ENCODE measurements at regions not wholly inside any gene's neighbourhood (a gene's known extent, or its start where the extent isn't known, plus 50 kb on each side); places are given as distances from the start of the nearest gene placed in this dataset.

DNA sequence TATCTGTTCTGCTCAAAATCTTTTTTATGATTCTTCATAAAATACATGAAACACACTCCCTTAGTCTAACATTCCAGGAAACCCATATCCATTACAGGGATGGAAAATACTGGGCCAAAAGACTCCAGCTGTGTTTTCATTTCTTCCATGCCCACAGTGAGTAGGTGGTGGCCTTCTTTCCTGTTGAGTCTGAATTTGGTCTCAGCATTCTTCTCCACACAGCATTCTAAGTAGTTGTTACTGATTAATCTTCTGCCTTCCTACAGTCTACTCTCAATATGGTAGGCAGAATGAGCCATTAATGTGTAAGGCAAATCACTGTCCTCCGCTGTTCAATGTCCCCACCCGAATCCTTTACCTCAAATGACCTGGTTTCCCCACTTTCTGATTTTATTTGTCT, 370.6 kb upstream of the RPS6KA3 start:
- in situ Hi-C loops (cut with MboI; ENCODE audit: low sequenced_read_pairs), result no loop called here

DNA sequence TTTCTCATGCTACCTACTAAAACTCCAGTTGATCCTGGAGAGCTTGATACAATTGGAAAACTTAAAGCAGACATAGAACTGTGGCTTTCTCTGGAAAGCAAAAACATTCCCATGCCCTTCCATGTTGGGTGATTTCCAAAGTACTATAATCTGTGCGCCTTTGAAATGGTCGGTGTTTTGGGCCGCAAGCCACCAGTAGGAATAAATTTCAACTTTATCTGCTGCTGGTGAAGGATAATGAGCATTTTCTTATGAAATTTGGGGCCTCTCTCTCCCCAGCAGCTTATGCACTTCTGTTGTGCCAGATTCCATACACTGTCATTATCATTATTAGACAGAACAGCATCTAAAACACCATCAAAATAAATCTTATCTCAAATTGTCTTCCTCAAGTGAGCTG, 366.7 kb upstream of the RPS6KA3 start:
- in situ Hi-C loops (cut with MboI; ENCODE audit: low sequenced_read_pairs), result no loop called here

DNA sequence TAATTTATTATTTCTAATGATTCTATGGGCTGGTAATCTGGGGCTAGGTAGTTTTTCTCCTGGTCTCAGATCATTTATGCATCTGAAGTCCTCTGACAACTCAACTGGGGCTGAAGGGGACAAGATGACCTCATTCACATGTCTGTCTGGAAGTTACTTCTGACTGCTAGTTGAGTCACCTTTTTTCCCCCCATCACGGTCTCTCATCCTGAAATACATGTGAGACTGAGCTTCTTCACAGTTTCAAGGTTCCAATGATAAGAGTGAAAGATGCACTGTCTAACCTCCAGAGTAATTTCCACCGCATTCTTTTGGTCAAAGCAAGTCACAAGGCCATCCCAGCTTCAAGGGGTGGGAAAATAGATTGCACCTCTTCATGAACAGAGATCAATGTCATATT, 356.7 kb upstream of the RPS6KA3 start:
- in situ Hi-C loops (cut with MboI; ENCODE audit: low sequenced_read_pairs), result no loop called here

DNA sequence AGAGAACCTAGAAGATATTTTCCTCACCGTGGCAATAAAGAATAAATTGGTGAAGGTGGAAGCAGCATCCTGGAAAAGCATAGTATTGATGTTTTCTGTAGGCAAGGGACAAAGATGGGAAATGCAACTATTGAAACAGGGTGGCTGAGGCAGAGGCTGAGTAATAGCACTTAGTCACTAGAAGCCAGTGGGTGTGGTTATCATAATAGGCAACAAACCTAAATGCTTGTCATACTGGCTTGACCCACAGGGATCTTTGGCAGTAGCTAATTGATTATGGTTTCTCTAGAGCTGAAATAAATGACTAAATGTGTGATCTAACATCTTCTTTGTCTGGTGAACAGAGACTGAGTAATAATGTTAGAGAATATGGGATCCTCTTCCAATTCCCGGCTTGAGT, 353.6 kb upstream of the RPS6KA3 start:
- in situ Hi-C loops (cut with MboI; ENCODE audit: low sequenced_read_pairs), result no loop called here

DNA sequence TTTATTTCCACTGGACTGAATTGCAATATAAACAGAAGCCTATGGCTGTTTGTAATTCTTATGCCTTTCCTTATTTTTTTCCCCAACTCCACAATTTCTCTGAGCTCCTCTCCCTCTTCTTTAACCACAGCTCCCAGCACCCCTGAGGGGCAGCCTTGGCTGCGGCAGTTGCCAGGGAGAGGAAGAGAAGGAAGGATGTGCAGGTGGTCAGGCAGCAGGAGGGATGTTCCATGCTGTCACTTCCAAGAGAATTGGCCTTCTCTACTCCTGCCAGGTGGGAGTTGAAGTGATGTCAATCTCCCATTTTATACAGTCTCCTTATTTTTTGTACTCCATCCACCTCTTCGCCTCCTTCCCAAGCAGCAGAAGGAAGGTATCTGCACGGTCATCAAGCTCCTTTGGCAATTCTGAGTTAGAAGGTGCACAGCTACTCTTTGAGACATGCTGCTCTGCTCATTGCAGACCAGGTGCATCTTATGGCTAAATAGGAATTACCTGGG, 343.3 kb upstream of the RPS6KA3 start:
- in situ Hi-C loops (cut with MboI; ENCODE audit: low sequenced_read_pairs), result no loop called here

DNA sequence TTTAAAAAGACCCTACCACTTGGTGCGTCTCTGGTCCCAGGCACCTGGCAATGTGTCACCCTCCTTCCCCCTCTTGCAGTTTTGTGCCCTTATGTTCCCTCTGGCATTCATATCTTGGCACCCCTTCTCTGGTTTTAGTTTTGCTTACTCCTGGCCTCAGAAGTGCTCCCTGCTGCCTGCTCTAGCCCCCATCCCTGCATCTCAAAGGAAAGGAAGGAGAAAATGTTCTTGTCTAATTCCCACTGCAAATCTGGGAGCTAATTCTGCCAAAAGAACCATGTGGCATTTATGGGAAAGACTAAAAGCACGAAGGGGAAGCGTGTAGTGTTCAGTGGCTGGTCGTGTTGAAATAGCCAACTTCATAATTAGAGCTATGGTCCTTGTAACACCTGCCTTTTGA, 340.1 kb upstream of the RPS6KA3 start:
- in situ Hi-C loops (cut with MboI; ENCODE audit: low sequenced_read_pairs), result no loop called here

DNA sequence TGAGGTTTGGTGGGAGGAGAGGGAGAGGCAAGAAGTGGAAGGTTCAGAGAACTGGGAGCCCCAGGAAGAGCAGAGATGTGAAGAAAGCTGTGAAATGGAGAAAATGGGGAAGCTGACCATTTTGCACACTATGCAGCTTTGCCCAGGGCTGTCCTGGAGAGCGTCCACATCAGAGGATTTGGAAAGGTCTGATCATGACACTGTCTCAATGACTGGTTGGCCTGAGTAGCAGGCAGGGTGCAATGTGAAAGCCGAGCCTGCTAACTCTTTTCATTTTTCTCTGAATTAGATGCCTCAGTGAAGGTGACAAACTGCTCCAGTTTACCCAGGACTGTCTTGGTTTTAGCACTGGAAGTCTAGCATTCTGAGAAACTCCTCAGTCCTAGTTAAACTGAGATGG, 330.1 kb upstream of the RPS6KA3 start:
- in situ Hi-C loops (cut with MboI; ENCODE audit: low sequenced_read_pairs), result no loop called here

DNA sequence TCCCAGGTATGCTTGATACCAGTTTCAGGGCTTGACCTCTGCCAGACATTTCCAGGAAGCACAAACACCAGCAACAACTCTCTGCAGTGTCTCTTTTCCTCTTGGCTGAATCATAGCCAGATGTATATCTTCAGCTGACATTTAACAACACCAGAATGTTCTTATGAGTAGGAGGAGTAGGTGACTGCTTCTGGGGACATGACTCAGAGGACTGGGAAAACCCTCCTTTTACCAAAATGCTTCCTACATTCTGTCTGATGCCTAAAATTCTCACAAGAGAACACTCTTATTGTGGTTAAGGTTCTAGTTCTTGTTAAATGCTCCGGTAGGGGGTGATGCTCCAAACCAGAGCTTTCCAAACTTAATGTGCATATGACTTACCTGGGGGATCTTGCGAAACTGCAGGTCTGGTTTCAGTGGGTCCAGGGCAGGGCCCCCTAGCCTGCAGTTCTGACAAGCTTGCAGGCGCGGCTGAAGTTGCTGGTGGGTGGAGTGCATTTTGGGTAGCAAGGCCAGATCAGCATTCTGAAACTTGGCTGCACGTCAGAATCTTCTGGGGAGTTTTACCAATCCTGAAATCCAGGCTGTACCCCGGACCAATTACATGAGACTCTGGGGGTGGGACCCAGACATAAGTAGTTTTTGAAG, 329.3 kb upstream of the RPS6KA3 start:
- in situ Hi-C loops (cut with MboI; ENCODE audit: low sequenced_read_pairs), result no loop called here

DNA sequence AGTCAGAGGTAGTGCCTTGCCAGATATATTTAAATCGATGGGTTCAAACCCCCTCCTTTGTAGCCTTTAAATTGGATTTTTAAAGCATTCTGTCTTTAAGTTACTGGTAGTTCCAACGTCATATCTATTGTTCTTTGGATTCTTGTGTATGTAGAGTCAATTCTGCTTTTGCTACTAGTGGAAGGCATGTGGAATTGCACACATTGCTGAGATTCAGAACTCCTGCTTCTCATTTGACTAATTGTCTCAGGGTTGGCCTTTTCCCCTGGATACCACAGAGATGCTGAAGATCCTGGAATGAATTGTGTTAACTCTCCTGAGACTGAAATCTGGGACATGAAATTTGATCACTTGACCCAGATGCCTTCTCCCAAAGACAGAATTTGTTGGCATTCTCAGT, 328.3 kb upstream of the RPS6KA3 start:
- in situ Hi-C loops (cut with MboI; ENCODE audit: low sequenced_read_pairs), result no loop called here

DNA sequence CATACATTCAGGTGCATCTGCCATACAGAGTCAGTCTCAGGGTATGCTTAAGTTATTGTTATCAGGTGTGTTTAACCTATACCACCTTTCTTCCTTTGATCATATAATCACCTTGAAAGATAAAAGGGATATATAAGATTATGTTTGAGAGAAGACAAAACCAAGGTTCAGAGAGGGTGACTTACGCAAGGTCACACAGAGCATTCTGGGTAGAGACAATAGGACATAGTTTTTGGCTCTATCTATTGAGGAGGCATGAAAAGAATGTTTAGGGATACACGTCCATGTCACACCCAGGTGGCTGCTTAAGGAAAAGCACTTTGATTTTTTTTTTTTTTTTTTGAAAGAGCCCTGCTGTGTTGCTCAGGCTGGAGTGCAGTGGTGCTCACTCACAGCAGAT, 327.1 kb upstream of the RPS6KA3 start:
- in situ Hi-C loops (cut with MboI; ENCODE audit: low sequenced_read_pairs), result no loop called here

DNA sequence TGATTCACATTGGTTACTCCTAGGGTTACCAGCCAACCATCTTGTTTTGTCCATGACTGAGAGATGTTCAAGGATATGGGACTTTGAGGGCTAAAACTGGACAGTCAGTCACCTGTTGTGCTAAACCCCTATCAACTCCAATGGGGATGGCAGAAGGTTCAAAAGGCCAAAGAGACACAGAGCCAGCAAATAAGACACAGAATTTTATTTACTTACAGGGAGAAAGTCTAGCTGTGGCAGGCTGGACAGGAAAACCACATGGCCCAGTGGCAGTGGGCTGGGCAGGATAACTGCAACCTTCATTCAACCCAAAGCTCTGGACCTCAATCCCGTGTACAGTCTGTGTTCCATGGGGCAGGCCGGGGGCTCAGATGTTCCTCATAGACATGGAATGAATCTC, 326.7 kb upstream of the RPS6KA3 start:
- in situ Hi-C loops (cut with MboI; ENCODE audit: low sequenced_read_pairs), result no loop called here

DNA sequence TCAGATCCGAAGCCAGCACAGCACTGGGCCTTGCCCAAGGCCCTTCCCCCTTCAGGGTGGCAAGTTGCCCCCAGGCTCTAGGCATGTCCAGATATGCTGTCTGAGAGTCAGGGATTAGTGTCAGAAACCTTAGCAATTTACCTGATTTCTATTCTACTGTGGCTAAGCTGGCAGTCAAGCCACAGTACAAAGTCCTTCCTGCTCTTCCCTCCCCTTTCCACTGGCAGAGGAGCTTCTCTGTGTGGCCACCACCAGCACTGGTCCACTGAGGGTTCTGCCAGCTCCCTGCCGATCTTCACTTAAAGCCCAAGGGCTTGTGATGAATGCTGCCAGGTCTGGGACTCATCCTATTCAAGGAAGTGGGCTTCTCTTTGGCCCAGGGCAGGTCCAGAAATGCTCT, 324.5 kb upstream of the RPS6KA3 start:
- in situ Hi-C loops (cut with MboI; ENCODE audit: low sequenced_read_pairs), result no loop called here

DNA sequence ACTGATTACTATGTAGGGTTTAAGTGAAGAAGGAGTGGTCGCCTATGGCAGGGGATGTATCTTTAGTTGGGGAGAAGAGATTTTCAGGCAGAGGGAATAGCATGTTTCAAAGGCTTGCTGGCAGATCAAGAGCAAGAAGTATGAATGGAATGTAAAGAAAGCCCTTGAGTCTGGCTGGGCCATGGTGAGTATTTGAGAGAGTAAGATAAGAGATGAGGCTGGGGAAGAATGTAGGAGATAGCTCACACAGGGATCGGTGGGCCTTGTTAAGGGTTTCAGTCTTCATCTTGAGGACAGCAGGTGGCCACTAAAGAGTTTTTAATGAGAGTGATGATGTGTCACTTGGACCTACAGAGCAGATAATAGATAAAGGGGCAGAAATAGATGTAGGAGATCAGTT, 319.1 kb upstream of the RPS6KA3 start:
- in situ Hi-C loops (cut with MboI; ENCODE audit: low sequenced_read_pairs), result no loop called here

DNA sequence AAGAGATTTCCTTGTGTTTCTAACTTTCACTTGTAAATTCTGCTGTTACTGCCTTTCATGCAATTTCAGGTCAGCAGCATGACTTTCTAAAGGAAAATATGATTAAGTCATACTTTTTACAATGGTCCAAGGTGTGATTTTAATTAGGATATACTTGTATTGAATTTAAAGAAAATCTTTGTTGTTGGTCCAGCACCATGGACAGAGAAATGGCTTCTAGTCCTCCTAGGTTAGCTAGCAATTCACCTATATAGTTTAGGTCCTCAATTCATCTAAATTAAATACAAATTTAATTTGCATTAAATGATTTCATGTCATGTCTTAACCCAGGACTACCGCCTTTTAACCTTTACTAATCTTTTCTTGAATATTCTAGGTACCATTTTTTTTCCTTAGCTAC, 304.9 kb upstream of the RPS6KA3 start:
- in situ Hi-C loops (cut with MboI; ENCODE audit: low sequenced_read_pairs), result no loop called here

DNA sequence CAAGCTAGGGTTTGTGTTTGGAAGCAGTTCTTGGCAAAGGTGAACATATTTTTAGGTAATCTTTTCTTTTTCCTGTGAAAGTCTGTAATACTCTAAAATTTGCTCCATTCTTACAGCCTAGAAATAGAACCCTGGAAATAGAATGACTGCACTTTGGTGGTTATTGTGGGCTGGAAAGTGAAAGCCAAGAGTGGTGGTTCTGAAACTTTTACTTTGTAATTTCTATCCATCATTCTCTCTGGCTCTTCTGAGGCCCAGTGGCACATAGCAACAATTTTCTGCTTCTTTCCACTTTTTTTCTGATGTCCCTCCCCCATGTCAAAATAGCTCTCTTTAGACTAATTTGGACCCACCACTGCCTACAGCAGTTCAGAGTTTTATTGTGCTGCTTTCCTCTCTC, 300.4 kb upstream of the RPS6KA3 start:
- in situ Hi-C loops (cut with MboI; ENCODE audit: low sequenced_read_pairs), result no loop called here

DNA sequence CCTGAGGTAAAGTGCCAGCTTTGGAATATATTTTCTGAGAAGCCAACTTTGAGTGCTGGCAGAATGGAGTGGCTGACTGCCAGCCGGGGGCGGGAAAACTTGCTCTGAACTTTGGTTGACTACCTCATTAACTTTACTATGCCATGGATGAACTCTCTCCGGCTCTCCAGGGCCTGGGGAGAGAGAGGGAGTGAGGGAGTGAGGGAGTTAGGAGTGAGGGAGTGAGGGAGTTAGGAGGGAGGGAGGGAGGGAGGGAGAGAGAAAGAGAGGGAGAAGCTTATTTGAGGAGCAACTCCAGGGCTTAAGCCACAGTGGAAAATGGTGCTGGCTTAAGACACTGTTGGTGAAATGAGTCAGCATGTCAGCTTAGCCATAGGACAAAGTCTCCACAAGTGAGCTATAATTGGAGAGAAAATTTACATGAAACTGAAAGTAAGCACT, 280.9 kb upstream of the RPS6KA3 start:
- in situ Hi-C loops (cut with MboI; ENCODE audit: low sequenced_read_pairs), result loop anchor here (25.0 kb wide), 1 partner anchor 915 kb away; no protein-coding TSS in a partner anchor

DNA sequence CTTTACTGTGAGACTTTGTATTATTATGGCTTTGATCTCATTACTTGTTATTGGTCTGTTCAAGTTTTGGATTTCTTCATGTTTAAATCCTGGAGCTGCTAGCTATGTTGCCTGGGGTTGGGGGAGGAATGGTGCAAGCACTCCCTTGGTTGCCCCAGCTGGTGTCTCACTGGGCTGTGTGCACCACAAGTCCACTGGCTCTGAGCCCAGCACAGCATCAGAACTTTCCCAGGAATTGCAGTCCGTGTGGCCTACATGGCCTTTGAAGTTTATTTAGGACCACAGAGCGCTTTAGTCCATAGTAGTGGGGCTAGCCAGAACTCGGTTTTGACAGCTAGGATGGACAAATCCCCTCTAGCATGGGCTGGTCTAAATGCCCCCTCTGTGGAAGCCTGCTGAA, 278.8 kb upstream of the RPS6KA3 start:
- in situ Hi-C loops (cut with MboI; ENCODE audit: low sequenced_read_pairs), result loop anchor here (25.0 kb wide), 1 partner anchor 917 kb away; no protein-coding TSS in a partner anchor

DNA sequence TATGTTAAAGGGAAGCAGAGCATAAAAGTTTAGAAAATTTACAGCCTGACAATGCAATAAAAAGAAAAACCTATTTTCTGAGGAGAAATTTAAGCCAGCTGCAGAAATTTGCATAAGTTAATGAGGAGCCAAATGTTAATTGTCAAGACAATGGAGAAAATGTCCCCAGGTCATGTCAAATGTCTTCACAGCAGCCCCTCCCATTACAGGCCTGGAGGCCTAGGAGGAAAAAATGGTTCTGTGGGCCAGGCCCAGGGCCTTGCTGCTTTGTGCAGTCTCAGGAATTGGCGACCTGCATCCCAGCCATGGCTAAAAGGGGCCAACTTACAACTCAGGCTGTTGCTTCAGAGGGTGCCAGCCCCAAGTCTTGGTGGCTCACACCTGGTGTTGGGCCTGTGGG, 275.4 kb upstream of the RPS6KA3 start:
- in situ Hi-C loops (cut with MboI; ENCODE audit: low sequenced_read_pairs), result loop anchor here (25.0 kb wide), 1 partner anchor 920 kb away; no protein-coding TSS in a partner anchor

DNA sequence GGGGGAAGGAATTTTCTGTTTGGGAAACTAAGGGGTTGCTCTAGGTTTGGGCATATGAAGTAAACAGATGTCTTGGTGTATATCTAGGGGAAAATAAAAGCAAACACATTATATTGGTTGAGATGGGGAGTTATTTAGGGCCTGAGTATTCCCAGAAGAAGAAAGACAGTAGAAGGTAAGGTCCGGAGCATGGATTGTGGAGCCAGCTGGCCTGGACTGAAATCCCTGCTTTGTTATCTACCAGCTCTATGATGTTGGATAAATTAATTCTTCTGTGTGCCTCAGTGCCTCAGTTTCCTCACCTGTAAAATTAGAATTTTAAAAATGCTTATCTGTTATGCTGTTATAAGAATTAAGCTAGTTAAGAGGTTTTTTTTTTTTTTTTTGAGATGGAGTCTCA, 272.3 kb upstream of the RPS6KA3 start:
- in situ Hi-C loops (cut with MboI; ENCODE audit: low sequenced_read_pairs), result loop anchor here (25.0 kb wide), 1 partner anchor 923 kb away; no protein-coding TSS in a partner anchor

DNA sequence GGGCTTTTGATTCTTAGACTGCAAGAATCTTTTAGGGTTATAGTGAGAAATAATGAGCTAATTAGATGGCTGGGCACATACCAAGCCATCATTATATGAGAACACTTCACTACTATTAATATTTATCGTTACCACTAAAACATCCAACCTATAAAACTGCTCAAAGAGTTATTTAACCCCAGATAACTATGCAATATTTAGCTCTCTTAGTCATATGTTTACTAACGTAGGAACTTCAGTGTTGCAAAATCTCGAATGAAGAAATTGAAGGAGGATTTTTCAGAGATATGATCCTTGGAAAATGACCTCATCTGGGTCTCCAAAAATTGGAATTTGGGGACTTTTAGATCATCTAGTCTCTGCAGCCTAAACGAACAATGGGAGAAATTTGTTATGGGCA, 265.0 kb upstream of the RPS6KA3 start:
- in situ Hi-C loops (cut with MboI; ENCODE audit: low sequenced_read_pairs), result loop anchor here (25.0 kb wide), 1 partner anchor 931 kb away; no protein-coding TSS in a partner anchor

DNA sequence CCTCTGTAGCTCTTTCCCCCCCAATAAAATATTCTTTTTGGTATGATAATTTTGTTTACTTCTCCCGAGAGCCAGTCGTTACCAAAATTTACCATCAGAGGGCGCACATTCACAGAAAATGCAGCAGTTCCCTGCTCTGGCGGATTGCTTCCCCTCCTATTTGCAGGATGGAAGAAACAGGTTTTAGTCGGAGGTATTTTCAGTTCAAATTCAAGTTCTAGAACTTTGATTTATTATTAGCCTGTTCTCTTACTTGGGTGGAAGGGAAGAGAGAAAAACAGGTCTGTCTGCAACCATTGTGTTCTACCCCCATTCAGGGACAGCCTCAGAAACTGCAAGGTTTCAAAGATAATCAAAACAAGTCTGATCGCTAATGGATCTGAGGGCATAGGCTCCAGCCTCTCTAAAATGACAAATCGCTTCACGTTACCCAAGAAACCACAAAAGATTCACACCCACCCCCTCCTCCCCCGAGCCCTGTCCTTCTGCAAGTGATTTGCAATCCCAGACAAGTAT, 263.8 kb upstream of the RPS6KA3 start:
- in situ Hi-C loops (cut with MboI; ENCODE audit: low sequenced_read_pairs), result loop anchor here (25.0 kb wide), 1 partner anchor 932 kb away; no protein-coding TSS in a partner anchor

DNA sequence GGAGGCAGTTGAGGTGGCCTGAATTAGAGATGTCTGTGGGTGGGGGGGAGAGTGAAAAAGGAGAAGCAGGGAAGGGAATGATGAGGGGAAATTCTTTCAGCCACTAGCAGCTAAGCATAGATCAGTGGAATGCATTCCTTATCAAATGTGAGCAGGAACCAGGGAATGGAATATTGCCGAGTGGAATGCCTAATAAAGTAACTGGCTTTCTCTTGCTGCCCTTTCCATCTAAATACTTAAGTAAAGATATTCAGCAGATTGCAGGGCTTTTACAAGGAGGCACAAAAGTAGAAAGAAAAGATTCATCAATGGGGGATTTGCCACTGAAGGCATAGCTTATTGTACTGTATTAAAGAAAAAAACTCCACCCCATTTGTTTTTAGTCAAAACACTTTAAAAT, 263.0 kb upstream of the RPS6KA3 start:
- in situ Hi-C loops (cut with MboI; ENCODE audit: low sequenced_read_pairs), result loop anchor here (25.0 kb wide), 1 partner anchor 933 kb away; no protein-coding TSS in a partner anchor

Measured in HL-60/S4 treated with retinoic acid at 250 ng/mL for 4 days and 3 days (cell line).